Lung (tissue), 11 donors: ENCODE measurements at regions not wholly inside any gene's neighbourhood (a gene's known extent, or its start where the extent isn't known, plus 50 kb on each side); places are given as distances from the start of the nearest gene placed in this dataset.

ENCODE experiments used
- ATAC-seq: fragments of 200-7000 bp; cut with Tn5 transposase; one replicate; pipeline ENCODE4 v1.9.1; 2020; ENCODE audit warnings: moderate number of reproducible peaks; ENCODE audit not compliant: insufficient read depth, low FRiP score
- DNase-seq, 3 donors: peaks; one replicate each; pipeline ENCODE4 v3.0.0-alpha.2; 2013 to 2017
- H3K27ac ChIP-seq, 2 donors: one replicate each; pipeline ENCODE4 v1.5.1; 2013; ENCODE audit warnings: mild to moderate bottlenecking in 2 of 2, moderate library complexity in 2 of 2, control low read depth in 1 of 2, inconsistent platforms in 1 of 2, low read depth in 1 of 2, low read length in 1 of 2
- H3K27me3 ChIP-seq, 3 donors: one replicate each; pipeline ENCODE4 v1.5.1; 2013; ENCODE audit warnings: low read length in 2 of 3; ENCODE audit not compliant: control insufficient read depth in 3 of 3, insufficient read depth in 3 of 3
- H3K36me3 ChIP-seq, 4 donors: one replicate each; pipeline ENCODE4 v1.5.1; 2013; ENCODE audit warnings: low read length in 4 of 4, mild to moderate bottlenecking in 1 of 4, moderate library complexity in 1 of 4; ENCODE audit not compliant: control insufficient read depth in 4 of 4, insufficient read depth in 4 of 4
- H3K4me1 ChIP-seq, 5 donors: one replicate each; pipeline ENCODE4 v1.5.1; 2013; ENCODE audit warnings: low read length in 5 of 5, mild to moderate bottlenecking in 2 of 5, moderate library complexity in 1 of 5; ENCODE audit not compliant: control insufficient read depth in 5 of 5, insufficient read depth in 5 of 5
- H3K4me3 ChIP-seq: one replicate; pipeline ENCODE4 v1.5.1; 2013; ENCODE audit warnings: mild to moderate bottlenecking, control low read depth, moderate library complexity
- H3K9ac ChIP-seq, 2 donors: one replicate each; pipeline ENCODE4 v1.5.1; 2013; ENCODE audit warnings: low read length in 2 of 2, control low read depth in 1 of 2; ENCODE audit not compliant: insufficient read depth in 1 of 2
- H3K9me3 ChIP-seq, 4 donors: one replicate each; pipeline ENCODE4 v1.5.1; 2013; ENCODE audit warnings: low read length in 3 of 4, mild to moderate bottlenecking in 1 of 4, moderate library complexity in 1 of 4; ENCODE audit not compliant: control insufficient read depth in 4 of 4, insufficient read depth in 3 of 4
- CTCF ChIP-seq: IDR thresholded peaks from 2 replicates; pipeline ENCODE4 v1.5.1; 2012; ENCODE audit warnings: mild to moderate bottlenecking; ENCODE audit errors: control extremely low read depth, extremely low read depth
- WGBS, 2 donors: extraction: QIAGEN DNeasy Blood & Tissue Kit; methylation state at CpG; one replicate each; pipeline ENCODE4 v1.1.7; 2013; 5-methylcytosine and 5-hydroxymethylcytosine counted together
- donor health status: control.
- donor health status: control.
- donor health status: Bipolar disorder and iron deficiency.
- donor health status: healthy.
- donor health status: DM: yes; HTN: yes; CAD: no.

GRCh38 chr22:25362215-25362882 lies 142.9 kb downstream of the CRYBB2 start:
- Histone ChIP-seq H3K4me1 (peaks cover 0 to 27% (median 4%) of the 10 kb centered on the region in 5 donors), H3K9ac (no peak overlapping the region), H3K36me3 (peaks cover under 1 to 28% (median 14%) of the 10 kb centered on the region in 4 donors), H3K4me3 (no peak overlapping the region), H3K9me3 (peaks cover 0 to 1% (median 0%) of the 10 kb centered on the region in 4 donors), H3K27ac (no peak overlapping the region), H3K27me3 (no peaks in the 10 kb centered on the region)
- ATAC-seq: peak; percentile 46
- WGBS, 2 donors: 44 to 54% methylated on average over 17 of the region's 17 CpGs
- DNase-seq: peak; percentile 61 to 72 (median 64)
- TF ChIP-seq CTCF: peak; percentile 42

- Histone ChIP-seq H3K9me3 (peaks cover 0 to 1% (median 0%) of the 10 kb centered on the region in 4 donors), H3K36me3 (peaks cover 0 to 27% (median 13%) of the 10 kb centered on the region in 4 donors), H3K27me3 (no peaks in the 10 kb centered on the region), H3K9ac (no peak overlapping the region), H3K27ac (no peak overlapping the region), H3K4me1 (peaks cover 0 to 27% (median 4%) of the 10 kb centered on the region in 5 donors), H3K4me3 (no peak overlapping the region)
- ATAC-seq: no peak
- TF ChIP-seq CTCF: no peak
- DNase-seq: peak in 1 of 3 donors; percentile 23
- WGBS, 2 donors: 76 to 90% methylated on average over 11 of the region's 11 CpGs
Measured at GRCh38 chr22:25362883-25363240, 143.4 kb downstream of the CRYBB2 start.

GRCh38 chr22:25363474-25363873 lies 144.0 kb downstream of the CRYBB2 start:
- DNase-seq (no peak), ATAC-seq (no peak)
- WGBS, 2 donors: 93 to 95% methylated on average over 8 of the region's 8 CpGs

More at GRCh38 chr22:25363474-25363873, 144.0 kb downstream of the CRYBB2 start:
- Histone ChIP-seq H3K36me3 (peaks cover 0 to 21% (median 13%) of the 10 kb centered on the region in 4 donors), H3K4me1 (peaks cover 0 to 27% (median 4%) of the 10 kb centered on the region in 5 donors), H3K9me3 (peaks cover 0 to 1% (median 0%) of the 10 kb centered on the region in 4 donors), H3K4me3 (no peak overlapping the region), H3K27me3 (no peaks in the 10 kb centered on the region), H3K27ac (no peak overlapping the region), H3K9ac (no peak overlapping the region)
- no peak for TF ChIP-seq CTCF
